ENCODE measurements at regions not wholly inside any gene's neighbourhood (a gene's known extent, or its start where the extent isn't known, plus 50 kb on each side); places are given as distances from the start of the nearest gene placed in this dataset.
A peak's percentile ranks its signal among the peaks of the same experiment; 100 is the strongest.
"Not testable (repeated sequence)": the region's sequence is repeated elsewhere in the genome, so short reads cannot be mapped to it uniquely, and the experiment has no call there.

- Mint-ChIP-seq H3K4me3 (no peak overlapping the region), H3K9me3 (peaks cover 34% of the 10 kb centered on the region), H3K36me3 (ENCODE audit: low read depth) (peaks cover 4% of the 10 kb centered on the region), H3K4me1 (peaks cover 2% of the 10 kb centered on the region), H3K27ac (no peak overlapping the region), H3K27me3 (no peaks in the 10 kb centered on the region)
- DNase-seq, result no peak
- intact Hi-C loops (cut with micrococcal nuclease), result no loop called here
These were observed 89.6 kb upstream of the CBLB start for GRCh38 chr3:105958237-105959000.

GRCh38 chr3:105959851-105960250 lies 91.0 kb upstream of the CBLB start:
- H3K36me3 Mint-ChIP-seq (ENCODE audit: low read depth), result peaks cover 3% of the 10 kb centered on the region
- H3K27ac Mint-ChIP-seq, result no peak overlapping the region
- no peak overlapping the region for H3K4me3 Mint-ChIP-seq
- intact Hi-C loops (cut with micrococcal nuclease), result no loop called here
- peaks cover 2% of the 10 kb centered on the region for H3K4me1 Mint-ChIP-seq
- no peaks in the 10 kb centered on the region for H3K27me3 Mint-ChIP-seq
- no peak for DNase-seq
- H3K9me3 Mint-ChIP-seq, result peaks cover 28% of the 10 kb centered on the region

- Mint-ChIP-seq H3K27ac (no peak overlapping the region), H3K9me3 (peaks cover 24% of the 10 kb centered on the region), H3K27me3 (no peaks in the 10 kb centered on the region), H3K36me3 (ENCODE audit: low read depth) (peaks cover 3% of the 10 kb centered on the region), H3K4me3 (no peak overlapping the region), H3K4me1 (peaks cover 2% of the 10 kb centered on the region)
- DNase-seq, result no peak
- intact Hi-C loops (cut with micrococcal nuclease), result no loop called here
These were observed 91.6 kb upstream of the CBLB start for GRCh38 chr3:105960381-105960780.

GRCh38 chr3:105963161-105963560 lies 94.3 kb upstream of the CBLB start:
- DNase-seq, result no peak
- intact Hi-C loops (cut with micrococcal nuclease), result no loop called here
- Mint-ChIP-seq H3K9me3 (peaks cover 24% of the 10 kb centered on the region), H3K27ac (no peak overlapping the region), H3K4me3 (no peak overlapping the region), H3K36me3 (ENCODE audit: low read depth) (peaks cover 3% of the 10 kb centered on the region), H3K27me3 (no peaks in the 10 kb centered on the region), H3K4me1 (peaks cover 2% of the 10 kb centered on the region)

GRCh38 chr3:105965384-105965783 lies 96.6 kb upstream of the CBLB start:
- Mint-ChIP-seq H3K4me1 (no peaks in the 10 kb centered on the region), H3K9me3 (peaks cover 19% of the 10 kb centered on the region), H3K36me3 (ENCODE audit: low read depth) (peaks cover 4% of the 10 kb centered on the region), H3K27ac (no peak overlapping the region), H3K27me3 (no peaks in the 10 kb centered on the region), H3K4me3 (no peak overlapping the region)
- intact Hi-C loops (cut with micrococcal nuclease), result no loop called here
- DNase-seq, result no peak

- Mint-ChIP-seq H3K27ac (no peak overlapping the region), H3K36me3 (ENCODE audit: low read depth) (peaks cover 15% of the 10 kb centered on the region), H3K27me3 (no peaks in the 10 kb centered on the region), H3K4me1 (no peaks in the 10 kb centered on the region), H3K4me3 (no peak overlapping the region), H3K9me3 (peaks cover 35% of the 10 kb centered on the region)
- no peak for DNase-seq
- intact Hi-C loops (cut with micrococcal nuclease), result no loop called here
These were observed 98.3 kb upstream of the CBLB start for GRCh38 chr3:105967117-105967516.

- H3K27ac Mint-ChIP-seq, result no peak overlapping the region
These were observed 101.5 kb upstream of the CBLB start for GRCh38 chr3:105970283-105970682.

GRCh38 chr3:105972069-105972468 lies 103.3 kb upstream of the CBLB start:
- Mint-ChIP-seq H3K4me3 (no peak overlapping the region), H3K4me1 (no peaks in the 10 kb centered on the region), H3K27me3 (no peaks in the 10 kb centered on the region), H3K36me3 (ENCODE audit: low read depth) (peaks cover 17% of the 10 kb centered on the region), H3K27ac (no peak overlapping the region), H3K9me3 (peaks cover 32% of the 10 kb centered on the region)
- intact Hi-C loops (cut with micrococcal nuclease), result no loop called here
- DNase-seq, result no peak

More at GRCh38 chr3:105970283-105970682, 101.5 kb upstream of the CBLB start:
- DNase-seq, result no peak
- H3K36me3 Mint-ChIP-seq (ENCODE audit: low read depth), result peaks cover 17% of the 10 kb centered on the region
- H3K9me3 Mint-ChIP-seq, result peaks cover 35% of the 10 kb centered on the region
- H3K4me1 Mint-ChIP-seq, result no peaks in the 10 kb centered on the region
- intact Hi-C loops (cut with micrococcal nuclease), result no loop called here
- H3K27me3 Mint-ChIP-seq, result no peaks in the 10 kb centered on the region
- H3K4me3 Mint-ChIP-seq, result no peak overlapping the region

- intact Hi-C loops (cut with micrococcal nuclease), result no loop called here
- no peak overlapping the region for H3K27ac Mint-ChIP-seq
- no peak overlapping the region for H3K4me3 Mint-ChIP-seq
- no peaks in the 10 kb centered on the region for H3K27me3 Mint-ChIP-seq
- H3K4me1 Mint-ChIP-seq, result no peaks in the 10 kb centered on the region
- DNase-seq, result no peak
- peaks cover 17% of the 10 kb centered on the region for H3K36me3 Mint-ChIP-seq (ENCODE audit: low read depth)
- peaks cover 28% of the 10 kb centered on the region for H3K9me3 Mint-ChIP-seq
These were observed 105.6 kb upstream of the CBLB start for GRCh38 chr3:105974381-105974780.

- H3K36me3 Mint-ChIP-seq (ENCODE audit: low read depth), result peaks cover 10% of the 10 kb centered on the region
- no peak for DNase-seq
- no peak overlapping the region for H3K4me3 Mint-ChIP-seq
- H3K4me1 Mint-ChIP-seq, result no peaks in the 10 kb centered on the region
- peaks cover 18% of the 10 kb centered on the region for H3K9me3 Mint-ChIP-seq
- no peaks in the 10 kb centered on the region for H3K27me3 Mint-ChIP-seq
- H3K27ac Mint-ChIP-seq, result no peak overlapping the region
- intact Hi-C loops (cut with micrococcal nuclease), result no loop called here
These were observed 107.4 kb upstream of the CBLB start for GRCh38 chr3:105976196-105976595.

- no peaks in the 10 kb centered on the region for H3K27me3 Mint-ChIP-seq
- no peak overlapping the region for H3K27ac Mint-ChIP-seq
- intact Hi-C loops (cut with micrococcal nuclease), result no loop called here
- H3K4me3 Mint-ChIP-seq, result no peak overlapping the region
- peaks cover 2% of the 10 kb centered on the region for H3K36me3 Mint-ChIP-seq (ENCODE audit: low read depth)
- peaks cover 2% of the 10 kb centered on the region for H3K4me1 Mint-ChIP-seq
- no peak for DNase-seq
- peaks cover 10% of the 10 kb centered on the region for H3K9me3 Mint-ChIP-seq
These were observed 111.1 kb upstream of the CBLB start for GRCh38 chr3:105979961-105980360.

- DNase-seq, result no peak
- Mint-ChIP-seq H3K36me3 (ENCODE audit: low read depth) (peaks cover 6% of the 10 kb centered on the region), H3K4me3 (no peak overlapping the region), H3K9me3 (peaks cover 15% of the 10 kb centered on the region), H3K27ac (no peak overlapping the region), H3K4me1 (peaks cover 7% of the 10 kb centered on the region), H3K27me3 (no peaks in the 10 kb centered on the region)
- intact Hi-C loops (cut with micrococcal nuclease), result no loop called here
These were observed 113.4 kb upstream of the CBLB start for GRCh38 chr3:105982207-105982606.

- H3K9me3 Mint-ChIP-seq, result peaks cover 28% of the 10 kb centered on the region
- peaks cover 17% of the 10 kb centered on the region for H3K36me3 Mint-ChIP-seq (ENCODE audit: low read depth)
- H3K4me1 Mint-ChIP-seq, result peaks cover 20% of the 10 kb centered on the region
- no peak overlapping the region for H3K4me3 Mint-ChIP-seq
- intact Hi-C loops (cut with micrococcal nuclease), result no loop called here
- no peak overlapping the region for H3K27ac Mint-ChIP-seq
- no peaks in the 10 kb centered on the region for H3K27me3 Mint-ChIP-seq
- peak; percentile 36 for DNase-seq
These were observed 116.0 kb upstream of the CBLB start for GRCh38 chr3:105984837-105985236.

GRCh38 chr3:105986343-105986742 lies 117.5 kb upstream of the CBLB start:
- H3K4me3 Mint-ChIP-seq; intact Hi-C loops (cut with micrococcal nuclease); DNase-seq; H3K27ac Mint-ChIP-seq; H3K27me3 Mint-ChIP-seq: not testable (repeated sequence)
- Mint-ChIP-seq H3K36me3 (ENCODE audit: low read depth) (peaks cover 26% of the 10 kb centered on the region), H3K9me3 (peaks cover 40% of the 10 kb centered on the region), H3K4me1 (peaks cover 20% of the 10 kb centered on the region)

GRCh38 chr3:105987809-105988208 lies 119.0 kb upstream of the CBLB start:
- no peak for DNase-seq
- Mint-ChIP-seq H3K4me3 (peak overlapping the region; percentile 5), H3K36me3 (ENCODE audit: low read depth) (peaks cover 34% of the 10 kb centered on the region), H3K9me3 (peaks cover 47% of the 10 kb centered on the region), H3K27ac (no peak overlapping the region), H3K27me3 (no peaks in the 10 kb centered on the region), H3K4me1 (peaks cover 20% of the 10 kb centered on the region)
- intact Hi-C loops (cut with micrococcal nuclease), result no loop called here
